HEK293T (cell line): ENCODE measurements at regions not wholly inside any gene's neighbourhood (a gene's known extent, or its start where the extent isn't known, plus 50 kb on each side); places are given as distances from the start of the nearest gene placed in this dataset.

ENCODE experiments used
- ARNT ChIP-seq: fragments of 450-650 bp; IDR thresholded peaks from 2 replicates; pipeline ENCODE4 v1.6.1; 2017; ENCODE audit warnings: mild to moderate bottlenecking
- BHLHE40 ChIP-seq: fragments of 450-650 bp; IDR thresholded peaks from 2 replicates; pipeline ENCODE4 v1.6.1; 2016; ENCODE audit warnings: mild to moderate bottlenecking, moderate library complexity, borderline replicate concordance
- CTBP1 ChIP-seq: fragments of 450-650 bp; IDR thresholded peaks from 2 replicates; pipeline ENCODE4 v1.6.1; 2016; ENCODE audit warnings: borderline replicate concordance
- ELF4 ChIP-seq: fragments of 450-650 bp; IDR thresholded peaks from 2 replicates; pipeline ENCODE4 v1.6.1; 2017; ENCODE audit warnings: antibody characterized with exemption
- FOXA1 ChIP-seq: fragments of 450-650 bp; IDR thresholded peaks from 2 replicates; pipeline ENCODE4 v1.6.1; 2016; ENCODE audit warnings: mild to moderate bottlenecking
- FOXM1 ChIP-seq: fragments of 450-650 bp; IDR thresholded peaks from 2 replicates; pipeline ENCODE4 v1.6.1; 2017; ENCODE audit warnings: mild to moderate bottlenecking, borderline replicate concordance
- LEF1 ChIP-seq: fragments of 450-650 bp; IDR thresholded peaks from 2 replicates; pipeline ENCODE4 v1.6.1; 2017; ENCODE audit warnings: mild to moderate bottlenecking, borderline replicate concordance
- NFRKB ChIP-seq: fragments of 450-650 bp; IDR thresholded peaks from 2 replicates; pipeline ENCODE4 v1.6.1; 2016; ENCODE audit warnings: mild to moderate bottlenecking, moderate library complexity
- PKNOX1 ChIP-seq: fragments of 450-650 bp; IDR thresholded peaks from 2 replicates; pipeline ENCODE4 v1.6.1; 2016
- SP1 ChIP-seq: fragments of 450-650 bp; IDR thresholded peaks from 2 replicates; pipeline ENCODE4 v1.6.1; 2017
- SUZ12 ChIP-seq: fragments of 450-650 bp; IDR thresholded peaks from 2 replicates; pipeline ENCODE4 v1.6.1; 2016; ENCODE audit warnings: mild to moderate bottlenecking
- TARDBP ChIP-seq: fragments of 450-650 bp; IDR thresholded peaks from 2 replicates; pipeline ENCODE4 v1.6.1; 2016
- ZNF384 ChIP-seq: fragments of 450-650 bp; IDR thresholded peaks from 2 replicates; pipeline ENCODE4 v1.6.1; 2016

GRCh38 chr1:232695621-232696385, 65.9 kb upstream of the SIPA1L2 start:
- no peak for TF ChIP-seq CTBP1
- TF ChIP-seq SP1: no peak
- no peak for TF ChIP-seq LEF1
- no peak for TF ChIP-seq ELF4
- TF ChIP-seq FOXM1: no peak
- TF ChIP-seq FOXA1: no peak
- TF ChIP-seq NFRKB: no peak
- no peak for TF ChIP-seq SUZ12
- TF ChIP-seq ARNT: no peak
- TF ChIP-seq TARDBP: no peak
- no peak for TF ChIP-seq PKNOX1
- TF ChIP-seq ZNF384: no peak
- TF ChIP-seq BHLHE40: no peak
